ENCODE measurements at regions not wholly inside any gene's neighbourhood (a gene's known extent, or its start where the extent isn't known, plus 50 kb on each side); places are given as distances from the start of the nearest gene placed in this dataset.

GRCh38 chr13:34751492-34751891 is 190.6 kb upstream of the NBEA start:
- POLR2A ChIA-PET: no interaction called here
- Histone ChIP-seq H3K9me2 (ENCODE audit: insufficient read depth) (no peaks in the 10 kb centered on the region), H4K20me1 (ENCODE audit: insufficient read depth) (no peaks in the 10 kb centered on the region), H3K27ac (ENCODE audit: low read depth, low read length) (no peak overlapping the region), H3K4me2 (ENCODE audit: low read length) (no peak overlapping the region), H3K4me3 (replicated peaks in 1 of 2; ENCODE audit: low read depth in 1 of 2, low read length in 2 of 2) (no peak overlapping the region), H3K4me1 (ENCODE audit: control insufficient read depth in 1 of 2, insufficient read depth in 2 of 2, low read length in 2 of 2) (no peaks in the 10 kb centered on the region), H3K36me3 (ENCODE audit: control insufficient read depth in 1 of 2, insufficient read depth in 2 of 2, low read length in 2 of 2) (no peaks in the 10 kb centered on the region), H3K27me3 (ENCODE audit: insufficient read depth, low read length) (no peaks in the 10 kb centered on the region), H3K9me3 (ENCODE audit: control insufficient read depth in 1 of 2, insufficient read depth in 1 of 2, low read depth in 1 of 2, low read length in 2 of 2) (no peaks in the 10 kb centered on the region), H2AFZ (ENCODE audit: low read depth, low read length, poor library complexity, severe bottlenecking) (no peak overlapping the region), H3K9ac (ENCODE audit: low read length) (no peak overlapping the region), H3K79me2 (ENCODE audit: insufficient read depth, low read length) (no peaks in the 10 kb centered on the region)
- TF ChIP-seq YY1 (IDR thresholded peaks at IDR 0.05; ENCODE audit: extremely low read depth, insufficient replicate concordance, low read depth, low read length): no peak
- TF ChIP-seq MAX (IDR thresholded peaks at IDR 0.05): no peak
- TF ChIP-seq JUND (IDR thresholded peaks at IDR 0.05): no peak
- TF ChIP-seq ZBTB33 (IDR thresholded peaks at IDR 0.05; ENCODE audit: extremely low read depth, insufficient replicate concordance, low read length): no peak
- no peak for TF ChIP-seq SP1 (IDR thresholded peaks at IDR 0.05; ENCODE audit: low read depth)
- no peak for TF ChIP-seq ZFX (IDR thresholded peaks at IDR 0.05)
- no peak for TF ChIP-seq POLR2A (IDR thresholded peaks at IDR 0.05; ENCODE audit: borderline replicate concordance, extremely low read depth, insufficient read depth, insufficient read length)
- no peak for TF ChIP-seq ATF3 (IDR thresholded peaks at IDR 0.05)
- no peak for TF ChIP-seq CEBPB (IDR thresholded peaks at IDR 0.05; ENCODE audit: low read depth)
- no peak for TF ChIP-seq SIN3A (IDR thresholded peaks at IDR 0.05; ENCODE audit: low read depth)
- TF ChIP-seq FOSL1 (IDR thresholded peaks at IDR 0.05; ENCODE audit: low read depth): no peak
- no peak for TF ChIP-seq REST (IDR thresholded peaks at IDR 0.05; ENCODE audit: low read depth)
- no peak for TF ChIP-seq ELF1 (IDR thresholded peaks at IDR 0.05; ENCODE audit: borderline replicate concordance, low read depth)
- TF ChIP-seq SRF (IDR thresholded peaks at IDR 0.05; ENCODE audit: low read depth): no peak
- TF ChIP-seq CTCF (IDR thresholded peaks at IDR 0.05 in 2 of 3, conservative IDR thresholded peaks at IDR 0.05 in 1 of 3; ENCODE audit: borderline replicate concordance in 1 of 3, insufficient read depth in 1 of 3, low read depth in 2 of 3, low read length in 2 of 3): no peak
- TF ChIP-seq TCF7L2 (IDR thresholded peaks at IDR 0.05; ENCODE audit: borderline replicate concordance, extremely low read depth, insufficient read depth, insufficient read length): no peak
- CTCF ChIA-PET: no interaction called here
- RAD21 ChIA-PET (ENCODE audit: low non-redundant PET in 1 of 2, low total read pairs in 2 of 2, uncharacterized antibody in 2 of 2, unreplicated experiment in 2 of 2): no interaction called here
- no TSS peak for BruUV-seq (replicated peaks)
- no peak for DNase-seq (ENCODE audit: low read depth, low spot score)
- intact Hi-C loops (cut with micrococcal nuclease): no loop called here
- no peak for ATAC-seq
